GM12878 (cell line): ENCODE measurements at regions not wholly inside any gene's neighbourhood (a gene's known extent, or its start where the extent isn't known, plus 50 kb on each side); places are given as distances from the start of the nearest gene placed in this dataset.

ENCODE experiments used
- ATAC-seq: fragments of 200-7000 bp; cut with Tn5 transposase; 3 replicates; pipeline ENCODE4 v1.9.1; 2020; ENCODE audit warnings: mild to moderate bottlenecking, moderate library complexity
- BruUV-seq: library from RNA; stranded (reverse); fragments of 400-500 nt; replicated peaks from 2 replicates; lab custom pipeline; 2021; lab: Mats Ljungman, UMichigan
- CTCF ChIA-PET: fragments of 300-600 bp; sonication (Branson Sonifier 250); formaldehyde crosslinking; extraction: SDS; loops from one replicate; lab custom pipeline; 2021; ENCODE audit warnings: inconsistent platforms; lab: Yijun Ruan, JAX
- POLR2A ChIA-PET: fragments of 350-600 bp; formaldehyde crosslinking; extraction: SDS; loops from one replicate; lab custom pipeline; 2021; ENCODE audit warnings: inconsistent platforms; lab: Charles Lee
- RAD21 ChIA-PET: fragments of 300-600 bp; sonication (Branson Sonifier 250); formaldehyde crosslinking; loops from one replicate; lab custom pipeline; 2023; ENCODE audit warnings: antibody characterized with exemption; ENCODE audit not compliant: unreplicated experiment; lab: Charles Lee
- SMC1A ChIA-PET: fragments of 300-600 bp; sonication (Branson Sonifier 250); formaldehyde crosslinking; loops from one replicate; lab custom pipeline; 2023; ENCODE audit not compliant: unreplicated experiment, uncharacterized antibody; lab: Charles Lee
- DNase-seq: peaks from one replicate; pipeline ENCODE4 v3.0.0-alpha.2; 2011; ENCODE audit warnings: low read depth, low spot score
- FAIRE-seq: peaks from 3 replicates; lab custom pipeline; 2011; peaks lifted over from hg19 to GRCh38; lab: Jason Lieb, UNC
- H2AFZ ChIP-seq: 2 replicates; pipeline ENCODE4 v1.6.0; 2011; ENCODE audit warnings: low read depth, low read length, control low read depth; ENCODE audit not compliant: control insufficient read depth
- H3K27ac ChIP-seq: 2 replicates; pipeline ENCODE4 v1.5.1; 2011; ENCODE audit warnings: control low read depth; ENCODE audit not compliant: control insufficient read depth, insufficient read depth
- H3K27me3 ChIP-seq, 2 experiments: replicated peaks in 1 of 2; 2 replicates each; pipeline versions ENCODE4 v1.6.0 to v1.6.1; 2011; ENCODE audit warnings: low read length in 1 of 2; ENCODE audit not compliant: control insufficient read depth in 2 of 2, insufficient read depth in 2 of 2
- H3K36me3 ChIP-seq, 2 experiments: 2 replicates each; pipeline ENCODE4 v1.5.1; 2011; ENCODE audit warnings: low read length in 1 of 2; ENCODE audit not compliant: control insufficient read depth in 2 of 2, insufficient read depth in 2 of 2
- H3K4me1 ChIP-seq: 2 replicates; pipeline ENCODE4 v1.6.1; 2011; ENCODE audit warnings: mild to moderate bottlenecking, low read length, moderate library complexity, mixed read lengths; ENCODE audit not compliant: control insufficient read depth, insufficient read depth
- H3K4me2 ChIP-seq: 2 replicates; pipeline ENCODE4 v1.6.0; 2011; ENCODE audit warnings: control low read depth; ENCODE audit not compliant: control insufficient read depth, insufficient read depth
- H3K4me3 ChIP-seq: fragments of 200-600 bp; sonication (generic); 2 replicates; pipeline ENCODE4 v1.5.1; 2016
- H3K79me2 ChIP-seq: 2 replicates; pipeline ENCODE4 v1.6.0; 2011; ENCODE audit warnings: low read length; ENCODE audit not compliant: control insufficient read depth, insufficient read depth
- H3K9ac ChIP-seq: 2 replicates; pipeline ENCODE4 v1.8.0; 2011; ENCODE audit warnings: low read length, control low read depth, mixed read lengths; ENCODE audit not compliant: control insufficient read depth, insufficient read depth
- H3K9me3 ChIP-seq: replicated peaks from 3 replicates; pipeline ENCODE4 v1.5.1; 2011; ENCODE audit warnings: mild to moderate bottlenecking, low read length; ENCODE audit not compliant: control insufficient read depth, insufficient read depth
- H4K20me1 ChIP-seq: 2 replicates; pipeline ENCODE4 v1.6.0; 2011; ENCODE audit not compliant: control insufficient read depth, insufficient read depth
- EED ChIP-seq: sonication (generic); IDR thresholded peaks from 2 replicates; pipeline ENCODE4 v1.6.1; 2016; ENCODE audit warnings: antibody characterized with exemption, low read depth
- FOS ChIP-seq: IDR thresholded peaks from 3 replicates; pipeline ENCODE4 v1.6.1; 2011; ENCODE audit warnings: borderline replicate concordance; ENCODE audit not compliant: insufficient read length; ENCODE audit errors: extremely low read depth
- KDM1A ChIP-seq: fragments of 200-600 bp; sonication (generic); IDR thresholded peaks from 2 replicates; pipeline ENCODE4 v1.6.1; 2016; ENCODE audit warnings: borderline replicate concordance
- MTA2 ChIP-seq: fragments of 450-650 bp; IDR thresholded peaks from 2 replicates; pipeline ENCODE4 v1.6.1; 2016; ENCODE audit warnings: low read depth, mild to moderate bottlenecking, moderate library complexity
- NFXL1 ChIP-seq: fragments of 450-650 bp; IDR thresholded peaks from 2 replicates; pipeline ENCODE4 v1.6.1; 2017; ENCODE audit warnings: antibody characterized with exemption, mild to moderate bottlenecking, borderline replicate concordance
- NR2F1 ChIP-seq: fragments of 450-650 bp; conservative IDR thresholded peaks from 2 replicates; pipeline ENCODE4 v1.6.1; 2017; ENCODE audit warnings: mild to moderate bottlenecking
- POLR2AphosphoS2 ChIP-seq: IDR thresholded peaks from 2 replicates; pipeline ENCODE4 v1.6.1; 2011; ENCODE audit warnings: low read depth, mild to moderate bottlenecking, low read length, improper control_type of control experiment, moderate library complexity
- SIX5 ChIP-seq: IDR thresholded peaks from 2 replicates; pipeline ENCODE4 v1.6.1; 2011; ENCODE audit warnings: mild to moderate bottlenecking, low read depth, low read length, moderate library complexity; ENCODE audit not compliant: severe bottlenecking
- SKIL ChIP-seq: fragments of 450-650 bp; IDR thresholded peaks from 2 replicates; pipeline ENCODE4 v1.6.1; 2017; ENCODE audit warnings: mild to moderate bottlenecking, low read depth, inconsistent platforms; ENCODE audit not compliant: poor library complexity, severe bottlenecking
- SMARCA5 ChIP-seq: fragments of 450-650 bp; IDR thresholded peaks from 2 replicates; pipeline ENCODE4 v1.6.1; 2017; ENCODE audit warnings: mild to moderate bottlenecking
- TCF12 ChIP-seq: IDR thresholded peaks from 2 replicates; pipeline ENCODE4 v1.6.1; 2011; ENCODE audit warnings: low read depth, mild to moderate bottlenecking, low read length
- WRNIP1 ChIP-seq: IDR thresholded peaks from 2 replicates; pipeline ENCODE4 v1.6.1; 2011; ENCODE audit warnings: low read depth, low read length, improper control_type of control experiment, borderline replicate concordance
- WGBS: methylation state at CpG from one replicate; pipeline ENCODE4 v1.1.6; 2016; ENCODE audit warnings: low lambda C conversion rate; ENCODE audit not compliant: insufficient replicate concordance, insufficient coverage; ENCODE audit errors: missing lambda C conversion rate; 5-methylcytosine and 5-hydroxymethylcytosine counted together
- in situ Hi-C: fragments of 300-500 bp; cut with MboI; formaldehyde crosslinking; loops from 9 replicates; pipeline ENCODE4 v1.14.3; 2018; ENCODE audit warnings: mixed read lengths
- intact Hi-C: fragments of 100-400 bp; cut with micrococcal nuclease; formaldehyde crosslinking; loops from one replicate; pipeline ENCODE4 v1.14.2; 2022; ENCODE audit not compliant: unreplicated experiment
- TF ChIP-seq, protein P1 (sequence below): fragments of 450-650 bp; IDR thresholded peaks from 2 replicates; pipeline ENCODE4 v1.6.1; 2017; ENCODE audit warnings: low read depth, mild to moderate bottlenecking, moderate library complexity
- TF ChIP-seq, protein P2 (sequence below): fragments of 150-350 bp; IDR thresholded peaks from 2 replicates; pipeline ENCODE4 v1.6.1; 2016; ENCODE audit warnings: low read depth, low read length
- TF ChIP-seq, protein P3 (sequence below): fragments of 450-650 bp; IDR thresholded peaks from 2 replicates; pipeline ENCODE4 v1.6.1; 2016; ENCODE audit warnings: mild to moderate bottlenecking
- TF ChIP-seq, protein P4 (sequence below): IDR thresholded peaks from 2 replicates; pipeline ENCODE4 v1.6.1; 2011; ENCODE audit warnings: borderline replicate concordance, low read depth, mild to moderate bottlenecking, moderate library complexity, low read length; ENCODE audit not compliant: insufficient read depth, poor library complexity, severe bottlenecking

GRCh38 chr10:3277566-3277965, 105.0 kb upstream of the PITRM1 start:
- no peaks in the 10 kb centered on the region for H3K79me2 ChIP-seq
- ChIA-PET RAD21 (no interaction called here), POLR2A (no interaction called here)
- no peak for TF ChIP-seq POLR2AphosphoS2
- TF ChIP-seq, protein P1, sequence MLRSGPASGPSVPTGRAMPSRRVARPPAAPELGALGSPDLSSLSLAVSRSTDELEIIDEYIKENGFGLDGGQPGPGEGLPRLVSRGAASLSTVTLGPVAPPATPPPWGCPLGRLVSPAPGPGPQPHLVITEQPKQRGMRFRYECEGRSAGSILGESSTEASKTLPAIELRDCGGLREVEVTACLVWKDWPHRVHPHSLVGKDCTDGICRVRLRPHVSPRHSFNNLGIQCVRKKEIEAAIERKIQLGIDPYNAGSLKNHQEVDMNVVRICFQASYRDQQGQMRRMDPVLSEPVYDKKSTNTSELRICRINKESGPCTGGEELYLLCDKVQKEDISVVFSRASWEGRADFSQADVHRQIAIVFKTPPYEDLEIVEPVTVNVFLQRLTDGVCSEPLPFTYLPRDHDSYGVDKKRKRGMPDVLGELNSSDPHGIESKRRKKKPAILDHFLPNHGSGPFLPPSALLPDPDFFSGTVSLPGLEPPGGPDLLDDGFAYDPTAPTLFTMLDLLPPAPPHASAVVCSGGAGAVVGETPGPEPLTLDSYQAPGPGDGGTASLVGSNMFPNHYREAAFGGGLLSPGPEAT: no peak
- no peak for TF ChIP-seq SMARCA5
- TF ChIP-seq EED: no peak
- TF ChIP-seq FOS: no peak
- no peak for TF ChIP-seq KDM1A
- no peak for TF ChIP-seq NR2F1
- TF ChIP-seq TCF12: no peak
- no peak for TF ChIP-seq NFXL1
- TF ChIP-seq, protein P2, sequence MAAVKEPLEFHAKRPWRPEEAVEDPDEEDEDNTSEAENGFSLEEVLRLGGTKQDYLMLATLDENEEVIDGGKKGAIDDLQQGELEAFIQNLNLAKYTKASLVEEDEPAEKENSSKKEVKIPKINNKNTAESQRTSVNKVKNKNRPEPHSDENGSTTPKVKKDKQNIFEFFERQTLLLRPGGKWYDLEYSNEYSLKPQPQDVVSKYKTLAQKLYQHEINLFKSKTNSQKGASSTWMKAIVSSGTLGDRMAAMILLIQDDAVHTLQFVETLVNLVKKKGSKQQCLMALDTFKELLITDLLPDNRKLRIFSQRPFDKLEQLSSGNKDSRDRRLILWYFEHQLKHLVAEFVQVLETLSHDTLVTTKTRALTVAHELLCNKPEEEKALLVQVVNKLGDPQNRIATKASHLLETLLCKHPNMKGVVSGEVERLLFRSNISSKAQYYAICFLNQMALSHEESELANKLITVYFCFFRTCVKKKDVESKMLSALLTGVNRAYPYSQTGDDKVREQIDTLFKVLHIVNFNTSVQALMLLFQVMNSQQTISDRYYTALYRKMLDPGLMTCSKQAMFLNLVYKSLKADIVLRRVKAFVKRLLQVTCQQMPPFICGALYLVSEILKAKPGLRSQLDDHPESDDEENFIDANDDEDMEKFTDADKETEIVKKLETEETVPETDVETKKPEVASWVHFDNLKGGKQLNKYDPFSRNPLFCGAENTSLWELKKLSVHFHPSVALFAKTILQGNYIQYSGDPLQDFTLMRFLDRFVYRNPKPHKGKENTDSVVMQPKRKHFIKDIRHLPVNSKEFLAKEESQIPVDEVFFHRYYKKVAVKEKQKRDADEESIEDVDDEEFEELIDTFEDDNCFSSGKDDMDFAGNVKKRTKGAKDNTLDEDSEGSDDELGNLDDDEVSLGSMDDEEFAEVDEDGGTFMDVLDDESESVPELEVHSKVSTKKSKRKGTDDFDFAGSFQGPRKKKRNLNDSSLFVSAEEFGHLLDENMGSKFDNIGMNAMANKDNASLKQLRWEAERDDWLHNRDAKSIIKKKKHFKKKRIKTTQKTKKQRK: no peak
- TF ChIP-seq, protein P3, sequence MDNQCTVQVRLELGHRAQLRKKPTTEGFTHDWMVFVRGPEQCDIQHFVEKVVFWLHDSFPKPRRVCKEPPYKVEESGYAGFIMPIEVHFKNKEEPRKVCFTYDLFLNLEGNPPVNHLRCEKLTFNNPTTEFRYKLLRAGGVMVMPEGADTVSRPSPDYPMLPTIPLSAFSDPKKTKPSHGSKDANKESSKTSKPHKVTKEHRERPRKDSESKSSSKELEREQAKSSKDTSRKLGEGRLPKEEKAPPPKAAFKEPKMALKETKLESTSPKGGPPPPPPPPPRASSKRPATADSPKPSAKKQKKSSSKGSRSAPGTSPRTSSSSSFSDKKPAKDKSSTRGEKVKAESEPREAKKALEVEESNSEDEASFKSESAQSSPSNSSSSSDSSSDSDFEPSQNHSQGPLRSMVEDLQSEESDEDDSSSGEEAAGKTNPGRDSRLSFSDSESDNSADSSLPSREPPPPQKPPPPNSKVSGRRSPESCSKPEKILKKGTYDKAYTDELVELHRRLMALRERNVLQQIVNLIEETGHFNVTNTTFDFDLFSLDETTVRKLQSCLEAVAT: no peak
- no peak for TF ChIP-seq WRNIP1
- TF ChIP-seq SKIL: no peak
- TF ChIP-seq MTA2: no peak
- TF ChIP-seq, protein P4, sequence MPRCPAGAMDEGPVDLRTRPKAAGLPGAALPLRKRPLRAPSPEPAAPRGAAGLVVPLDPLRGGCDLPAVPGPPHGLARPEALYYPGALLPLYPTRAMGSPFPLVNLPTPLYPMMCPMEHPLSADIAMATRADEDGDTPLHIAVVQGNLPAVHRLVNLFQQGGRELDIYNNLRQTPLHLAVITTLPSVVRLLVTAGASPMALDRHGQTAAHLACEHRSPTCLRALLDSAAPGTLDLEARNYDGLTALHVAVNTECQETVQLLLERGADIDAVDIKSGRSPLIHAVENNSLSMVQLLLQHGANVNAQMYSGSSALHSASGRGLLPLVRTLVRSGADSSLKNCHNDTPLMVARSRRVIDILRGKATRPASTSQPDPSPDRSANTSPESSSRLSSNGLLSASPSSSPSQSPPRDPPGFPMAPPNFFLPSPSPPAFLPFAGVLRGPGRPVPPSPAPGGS: no peak
- TF ChIP-seq SIX5: no peak

More at GRCh38 chr10:3277566-3277965, 105.0 kb upstream of the PITRM1 start:
- Histone ChIP-seq H4K20me1 (no peaks in the 10 kb centered on the region), H3K4me1 (no peaks in the 10 kb centered on the region), H3K9me3 (no peaks in the 10 kb centered on the region), H3K4me2 (no peak overlapping the region), H3K9ac (no peak overlapping the region), H3K27me3 (no peaks in the 10 kb centered on the region), H3K27ac (no peak overlapping the region), H3K4me3 (no peak overlapping the region), H2AFZ (no peak overlapping the region), H3K36me3 (no peaks in the 10 kb centered on the region)
- no peak for ATAC-seq
- no peak for DNase-seq
- no peak for FAIRE-seq
- CTCF ChIA-PET: no interaction called here
- SMC1A ChIA-PET: no interaction called here
- intact Hi-C loops (no loop called here), in situ Hi-C loops (no loop called here)
- BruUV-seq: no TSS peak
- WGBS: 30% methylated on average over 4 of the region's 4 CpGs
